HG03354 (cell line): ENCODE measurements at regions not wholly inside any gene's neighbourhood (a gene's known extent, or its start where the extent isn't known, plus 50 kb on each side); places are given as distances from the start of the nearest gene placed in this dataset.

ENCODE experiments used
- ATAC-seq: cut with Tn5 transposase; IDR thresholded peaks from one replicate; pipeline ENCODE4 v1.9.1; 2021; ENCODE audit warnings: mild to moderate bottlenecking; ENCODE audit not compliant: unreplicated experiment, poor library complexity, severe bottlenecking

- no peak for ATAC-seq
Measured at GRCh38 chr10:3499120-3499519, 285.9 kb downstream of the KLF6 start.

GRCh38 chr10:3497581-3497980 is 287.4 kb downstream of the KLF6 start:
- no peak for ATAC-seq

- no peak for ATAC-seq
Measured at GRCh38 chr10:3496138-3496537, 288.9 kb downstream of the KLF6 start.

GRCh38 chr10:3495281-3495680 is 289.7 kb downstream of the KLF6 start:
- ATAC-seq = no peak

- ATAC-seq = no peak
Measured at GRCh38 chr10:3494838-3495230, 290.2 kb downstream of the KLF6 start.

- ATAC-seq = no peak
Measured at GRCh38 chr10:3494131-3494837, 290.7 kb downstream of the KLF6 start.

GRCh38 chr10:3493621-3494020 is 291.4 kb downstream of the KLF6 start:
- no peak for ATAC-seq

GRCh38 chr10:3491571-3491970 is 293.4 kb downstream of the KLF6 start:
- ATAC-seq = no peak

- ATAC-seq = no peak
Measured at GRCh38 chr10:3487228-3487627, 297.8 kb downstream of the KLF6 start.

- ATAC-seq = no peak
Measured at GRCh38 chr10:3486346-3487065, 298.5 kb downstream of the KLF6 start.

GRCh38 chr10:3485057-3485686 is 299.8 kb downstream of the KLF6 start:
- peak; percentile 36 for ATAC-seq

GRCh38 chr10:3484306-3485056 is 300.5 kb downstream of the KLF6 start:
- peak; percentile 81 for ATAC-seq

GRCh38 chr10:3482200-3482993 is 302.6 kb downstream of the KLF6 start:
- no peak for ATAC-seq

GRCh38 chr10:3481496-3481895 is 303.5 kb downstream of the KLF6 start:
- no peak for ATAC-seq

- ATAC-seq = no peak
Measured at GRCh38 chr10:3480990-3481315, 304.1 kb downstream of the KLF6 start.

GRCh38 chr10:3480281-3480989 is 304.6 kb downstream of the KLF6 start:
- ATAC-seq = no peak

- ATAC-seq = no peak
Measured at GRCh38 chr10:3478632-3479240, 306.2 kb upstream of the PITRM1 start.

- ATAC-seq = peak; percentile 69
Measured at GRCh38 chr10:3478153-3478552, 305.6 kb upstream of the PITRM1 start.

GRCh38 chr10:3477683-3478082 is 305.1 kb upstream of the PITRM1 start:
- ATAC-seq = peak; percentile 47
